Right lobe of liver (tissue), 6 donors: ENCODE measurements at regions not wholly inside any gene's neighbourhood (a gene's known extent, or its start where the extent isn't known, plus 50 kb on each side); places are given as distances from the start of the nearest gene placed in this dataset.

ENCODE experiments used
- ATAC-seq, 4 donors: fragments of 200-7000 bp; cut with Tn5 transposase; one replicate each; pipeline ENCODE4 v1.9.1; 2020; ENCODE audit warnings: mild to moderate bottlenecking in 4 of 4, moderate library complexity in 4 of 4
- DNase-seq, 3 donors: peaks; one replicate each; pipeline ENCODE4 v3.0.0-alpha.2; 2020
- H3K27ac ChIP-seq, 3 donors: fragments of 200-600 bp; one replicate each; pipeline ENCODE4 v1.8.0; 2022
- H3K27me3 ChIP-seq, 2 donors: fragments of 200-600 bp; one replicate each; pipeline ENCODE4 v1.8.0; 2022
- H3K36me3 ChIP-seq, 4 donors: fragments of 200-600 bp; sonication (generic) in 1 of 4; one replicate each; pipeline versions ENCODE4 v1.5.1 to v1.8.0; 2017 to 2022; ENCODE audit warnings: control low read depth in 1 of 4
- H3K4me1 ChIP-seq, 4 donors: fragments of 200-600 bp; sonication (generic) in 1 of 4; one replicate each; pipeline versions ENCODE4 v1.5.1 to v1.8.0; 2017 to 2022; ENCODE audit warnings: control low read depth in 1 of 4
- H3K4me3 ChIP-seq, 3 donors: fragments of 200-600 bp; one replicate each; pipeline ENCODE4 v1.8.0; 2022
- H3K9me3 ChIP-seq, 4 donors: fragments of 200-600 bp; sonication (generic) in 1 of 4; one replicate each; pipeline versions ENCODE4 v1.5.1 to v1.8.0; 2017 to 2022; ENCODE audit warnings: control low read depth in 1 of 4
- POLR2A ChIP-seq: fragments of 450-650 bp; IDR thresholded peaks from one replicate; pipeline ENCODE4 v1.6.1; 2017; ENCODE audit warnings: antibody characterized with exemption, mild to moderate bottlenecking
- WGBS: methylation state at CpG from one replicate; pipeline ENCODE4 v1.1.6; 2018; ENCODE audit warnings: low coverage, low lambda C conversion rate; ENCODE audit not compliant: insufficient coverage; ENCODE audit errors: missing lambda C conversion rate; 5-methylcytosine and 5-hydroxymethylcytosine counted together
- intact Hi-C, 2 donors: fragments of 100-400 bp; cut with DNase I; formaldehyde crosslinking; loops; one replicate each; pipeline versions ENCODE4 v1.11.2 to v1.14.1; 2022
- TF ChIP-seq, protein P1 (sequence below), 4 donors: fragments of 200-600 bp in 3 of 4; fragments of 450-650 bp in 1 of 4; IDR thresholded peaks; one replicate each; pipeline versions ENCODE4 v1.5.1 to v1.8.0; 2016 to 2022; ENCODE audit warnings: antibody characterized with exemption in 4 of 4, mild to moderate bottlenecking in 2 of 4
- donor health status: DM: no; HTN: yes; CAD: no.
- donor health status: DM: no; HTN: no; CAD: no.
- donor health status: DM: no; HTN: no; CAD: no.
- donor health status: DM: no; HTN: yes; CAD: no.
- donor health status: DM: no; HTN: yes; CAD: no.

DNA sequence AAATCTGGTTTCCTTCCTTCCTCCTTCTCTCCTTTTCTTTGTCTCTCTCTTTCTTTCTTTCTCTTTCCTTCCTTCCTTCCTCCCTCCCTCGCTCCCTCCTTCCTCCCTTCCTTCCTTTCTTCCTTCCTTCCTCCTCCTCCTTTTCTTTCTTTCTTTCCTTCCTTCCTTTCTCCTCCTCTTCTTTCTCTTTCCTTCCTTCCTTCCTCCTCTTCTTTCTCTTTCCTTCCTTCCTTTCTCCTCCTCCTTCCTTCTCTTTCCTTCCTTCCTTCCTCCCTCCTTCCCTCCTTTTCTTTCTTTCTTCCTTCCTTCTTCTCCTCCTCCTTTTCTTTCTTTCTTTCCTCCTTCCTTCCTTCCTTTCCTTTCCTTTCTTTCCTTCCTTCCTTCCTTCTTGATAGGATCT, 61.2 kb downstream of the VIP start:
- no peak for TF ChIP-seq POLR2A
- TF ChIP-seq, protein P1, sequence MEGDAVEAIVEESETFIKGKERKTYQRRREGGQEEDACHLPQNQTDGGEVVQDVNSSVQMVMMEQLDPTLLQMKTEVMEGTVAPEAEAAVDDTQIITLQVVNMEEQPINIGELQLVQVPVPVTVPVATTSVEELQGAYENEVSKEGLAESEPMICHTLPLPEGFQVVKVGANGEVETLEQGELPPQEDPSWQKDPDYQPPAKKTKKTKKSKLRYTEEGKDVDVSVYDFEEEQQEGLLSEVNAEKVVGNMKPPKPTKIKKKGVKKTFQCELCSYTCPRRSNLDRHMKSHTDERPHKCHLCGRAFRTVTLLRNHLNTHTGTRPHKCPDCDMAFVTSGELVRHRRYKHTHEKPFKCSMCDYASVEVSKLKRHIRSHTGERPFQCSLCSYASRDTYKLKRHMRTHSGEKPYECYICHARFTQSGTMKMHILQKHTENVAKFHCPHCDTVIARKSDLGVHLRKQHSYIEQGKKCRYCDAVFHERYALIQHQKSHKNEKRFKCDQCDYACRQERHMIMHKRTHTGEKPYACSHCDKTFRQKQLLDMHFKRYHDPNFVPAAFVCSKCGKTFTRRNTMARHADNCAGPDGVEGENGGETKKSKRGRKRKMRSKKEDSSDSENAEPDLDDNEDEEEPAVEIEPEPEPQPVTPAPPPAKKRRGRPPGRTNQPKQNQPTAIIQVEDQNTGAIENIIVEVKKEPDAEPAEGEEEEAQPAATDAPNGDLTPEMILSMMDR (IDR thresholded peaks at IDR 0.05), result no peak
- H3K27me3 ChIP-seq, result no peaks in the 10 kb centered on the region
- WGBS, result 17% methylated on average over 1 of the region's 1 CpG
- DNase-seq, result no peak
- no peak overlapping the region for H3K27ac ChIP-seq
- no peaks in the 10 kb centered on the region for H3K4me1 ChIP-seq
- H3K36me3 ChIP-seq, result no peaks in the 10 kb centered on the region
- H3K4me3 ChIP-seq, result no peak overlapping the region
- no peaks in the 10 kb centered on the region for H3K9me3 ChIP-seq
- intact Hi-C loops, result no loop called here
- no peak for ATAC-seq

DNA sequence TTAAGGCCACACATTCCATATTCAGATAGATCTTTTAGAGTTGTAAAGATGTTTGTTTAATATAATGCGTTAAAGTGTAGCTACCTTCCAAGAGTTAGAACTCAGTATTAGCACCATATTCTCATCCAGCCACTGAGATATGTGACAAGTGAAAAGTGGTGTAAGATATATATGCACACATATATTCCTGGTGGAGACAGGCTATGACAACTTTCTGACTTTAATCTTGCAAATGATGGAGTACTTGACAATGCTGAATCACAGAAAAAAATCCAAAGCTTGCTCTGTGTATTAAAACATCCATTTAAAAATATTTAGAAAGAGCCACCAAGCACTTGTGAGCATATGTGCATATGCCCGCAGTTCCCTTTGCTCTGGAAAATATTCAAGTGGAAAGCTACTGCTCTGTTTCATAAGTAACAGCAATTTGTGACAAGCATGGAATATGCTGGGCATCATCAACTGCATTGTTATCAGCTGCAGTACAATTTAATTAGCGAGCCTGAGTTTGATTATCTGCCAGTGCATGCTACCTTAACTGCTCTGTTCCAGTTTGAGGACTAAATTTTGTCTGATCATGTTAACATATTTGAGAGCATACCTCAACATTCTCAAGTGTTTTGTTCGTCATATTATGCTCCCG, 64.8 kb downstream of the VIP start:
- ATAC-seq, result no peak
- H3K4me1 ChIP-seq, result no peaks in the 10 kb centered on the region
- TF ChIP-seq POLR2A, result no peak
- TF ChIP-seq, protein P1 (IDR thresholded peaks at IDR 0.05), result no peak
- no peaks in the 10 kb centered on the region for H3K9me3 ChIP-seq
- DNase-seq, result no peak
- intact Hi-C loops, result no loop called here
- H3K27ac ChIP-seq, result no peak overlapping the region
- no peak overlapping the region for H3K4me3 ChIP-seq
- whole genome bisulfite sequencing, result 34% methylated on average over 5 of the region's 5 CpGs
- no peaks in the 10 kb centered on the region for H3K27me3 ChIP-seq
- H3K36me3 ChIP-seq, result no peaks in the 10 kb centered on the region

GRCh38 chr6:152816055-152816454, 65.5 kb downstream of the VIP start:
- no peak for TF ChIP-seq POLR2A
- TF ChIP-seq, protein P1 (IDR thresholded peaks at IDR 0.05), result no peak
- no peaks in the 10 kb centered on the region for H3K27me3 ChIP-seq
- WGBS, result 18% methylated on average over 3 of the region's 3 CpGs

GRCh38 chr6:152821525-152821924, 70.9 kb downstream of the VIP start:
- TF ChIP-seq, protein P1 (IDR thresholded peaks at IDR 0.05), result no peak
- TF ChIP-seq POLR2A, result no peak
- no peaks in the 10 kb centered on the region for H3K27me3 ChIP-seq
- H3K27ac ChIP-seq, result no peak overlapping the region
- WGBS, result 34% methylated on average over 4 of the region's 4 CpGs
- H3K9me3 ChIP-seq, result no peaks in the 10 kb centered on the region
- DNase-seq, result no peak
- ATAC-seq, result no peak
- intact Hi-C loops, result no loop called here
- H3K4me3 ChIP-seq, result no peak overlapping the region
- H3K36me3 ChIP-seq, result no peaks in the 10 kb centered on the region
- no peaks in the 10 kb centered on the region for H3K4me1 ChIP-seq

More at GRCh38 chr6:152816055-152816454, 65.5 kb downstream of the VIP start:
- ATAC-seq, result no peak
- no peak overlapping the region for H3K4me3 ChIP-seq
- no peaks in the 10 kb centered on the region for H3K4me1 ChIP-seq
- no peaks in the 10 kb centered on the region for H3K36me3 ChIP-seq
- no peaks in the 10 kb centered on the region for H3K9me3 ChIP-seq
- intact Hi-C loops, result no loop called here
- no peak overlapping the region for H3K27ac ChIP-seq
- DNase-seq, result no peak

GRCh38 chr6:152824666-152825065, 74.1 kb downstream of the VIP start:
- no peaks in the 10 kb centered on the region for H3K36me3 ChIP-seq
- whole genome bisulfite sequencing, result 69% methylated on average over 2 of the region's 2 CpGs
- TF ChIP-seq, protein P1 (IDR thresholded peaks at IDR 0.05), result no peak
- no peak for TF ChIP-seq POLR2A
- no peak for DNase-seq
- H3K27me3 ChIP-seq, result no peaks in the 10 kb centered on the region
- H3K4me1 ChIP-seq, result no peaks in the 10 kb centered on the region
- H3K9me3 ChIP-seq, result no peaks in the 10 kb centered on the region
- no peak overlapping the region for H3K27ac ChIP-seq
- no peak overlapping the region for H3K4me3 ChIP-seq
- no peak for ATAC-seq
- intact Hi-C loops, result no loop called here
